ENCODE measurements at regions not wholly inside any gene's neighbourhood (a gene's known extent, or its start where the extent isn't known, plus 50 kb on each side); places are given as distances from the start of the nearest gene placed in this dataset.

GRCh38 chr4:123301923-123302322 lies 94.7 kb upstream of the SPRY1 start:
- CTCF ChIA-PET, result no interaction called here
- TF ChIP-seq, protein P1, sequence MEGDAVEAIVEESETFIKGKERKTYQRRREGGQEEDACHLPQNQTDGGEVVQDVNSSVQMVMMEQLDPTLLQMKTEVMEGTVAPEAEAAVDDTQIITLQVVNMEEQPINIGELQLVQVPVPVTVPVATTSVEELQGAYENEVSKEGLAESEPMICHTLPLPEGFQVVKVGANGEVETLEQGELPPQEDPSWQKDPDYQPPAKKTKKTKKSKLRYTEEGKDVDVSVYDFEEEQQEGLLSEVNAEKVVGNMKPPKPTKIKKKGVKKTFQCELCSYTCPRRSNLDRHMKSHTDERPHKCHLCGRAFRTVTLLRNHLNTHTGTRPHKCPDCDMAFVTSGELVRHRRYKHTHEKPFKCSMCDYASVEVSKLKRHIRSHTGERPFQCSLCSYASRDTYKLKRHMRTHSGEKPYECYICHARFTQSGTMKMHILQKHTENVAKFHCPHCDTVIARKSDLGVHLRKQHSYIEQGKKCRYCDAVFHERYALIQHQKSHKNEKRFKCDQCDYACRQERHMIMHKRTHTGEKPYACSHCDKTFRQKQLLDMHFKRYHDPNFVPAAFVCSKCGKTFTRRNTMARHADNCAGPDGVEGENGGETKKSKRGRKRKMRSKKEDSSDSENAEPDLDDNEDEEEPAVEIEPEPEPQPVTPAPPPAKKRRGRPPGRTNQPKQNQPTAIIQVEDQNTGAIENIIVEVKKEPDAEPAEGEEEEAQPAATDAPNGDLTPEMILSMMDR (conservative IDR thresholded peaks at IDR 0.05; ENCODE audit: low read depth, low read length), result no peak
- no peak for TF ChIP-seq EZH2 (IDR thresholded peaks at IDR 0.05; ENCODE audit: borderline replicate concordance, low read depth, low read length, poor library complexity, severe bottlenecking)
- no peak for DNase-seq (ENCODE audit: low spot score)
- BruUV-seq (replicated peaks), result no TSS peak
- no peaks in the 10 kb centered on the region for H3K27me3 ChIP-seq (replicated peaks; ENCODE audit: insufficient read depth, low read depth, low read length, poor library complexity)
- no peaks in the 10 kb centered on the region for H3K36me3 ChIP-seq (ENCODE audit: insufficient read depth, low read length, poor library complexity, severe bottlenecking)
- intact Hi-C loops (cut with micrococcal nuclease; ENCODE audit: unreplicated experiment), result no loop called here
- H3K9me3 ChIP-seq (ENCODE audit: low read depth, low read length, poor library complexity, severe bottlenecking), result no peaks in the 10 kb centered on the region
- no peak overlapping the region for H3K27ac ChIP-seq (ENCODE audit: low read depth, low read length, poor library complexity, severe bottlenecking)
- H3K4me1 ChIP-seq (ENCODE audit: insufficient read depth, low read length, poor library complexity, severe bottlenecking), result peaks cover 33% of the 10 kb centered on the region
- POLR2A ChIA-PET (ENCODE audit: low non-redundant PET), result interaction anchor here (0.6 kb wide), 1 partner anchor 185 kb away, joined by 4 read pairs; no protein-coding TSS in a partner anchor
- H3K4me3 ChIP-seq (ENCODE audit: low read depth, low read length, poor library complexity, severe bottlenecking), result no peak overlapping the region

GRCh38 chr4:123304151-123304964 lies 92.2 kb upstream of the SPRY1 start:
- Histone ChIP-seq H3K27ac (ENCODE audit: low read depth, low read length, poor library complexity, severe bottlenecking) (no peak overlapping the region), H3K36me3 (ENCODE audit: insufficient read depth, low read length, poor library complexity, severe bottlenecking) (no peaks in the 10 kb centered on the region), H3K27me3 (replicated peaks; ENCODE audit: insufficient read depth, low read depth, low read length, poor library complexity) (no peaks in the 10 kb centered on the region), H3K4me3 (ENCODE audit: low read depth, low read length, poor library complexity, severe bottlenecking) (no peak overlapping the region), H3K9me3 (ENCODE audit: low read depth, low read length, poor library complexity, severe bottlenecking) (no peaks in the 10 kb centered on the region), H3K4me1 (ENCODE audit: insufficient read depth, low read length, poor library complexity, severe bottlenecking) (peaks cover 25% of the 10 kb centered on the region)
- no peak for DNase-seq (ENCODE audit: low spot score)
- BruUV-seq (replicated peaks), result no TSS peak
- POLR2A ChIA-PET (ENCODE audit: low non-redundant PET), result no interaction called here
- CTCF ChIA-PET, result no interaction called here
- intact Hi-C loops (cut with micrococcal nuclease; ENCODE audit: unreplicated experiment), result no loop called here
- TF ChIP-seq EZH2 (IDR thresholded peaks at IDR 0.05; ENCODE audit: borderline replicate concordance, low read depth, low read length, poor library complexity, severe bottlenecking), result no peak
- TF ChIP-seq, protein P1 (conservative IDR thresholded peaks at IDR 0.05; ENCODE audit: low read depth, low read length), result no peak

DNA sequence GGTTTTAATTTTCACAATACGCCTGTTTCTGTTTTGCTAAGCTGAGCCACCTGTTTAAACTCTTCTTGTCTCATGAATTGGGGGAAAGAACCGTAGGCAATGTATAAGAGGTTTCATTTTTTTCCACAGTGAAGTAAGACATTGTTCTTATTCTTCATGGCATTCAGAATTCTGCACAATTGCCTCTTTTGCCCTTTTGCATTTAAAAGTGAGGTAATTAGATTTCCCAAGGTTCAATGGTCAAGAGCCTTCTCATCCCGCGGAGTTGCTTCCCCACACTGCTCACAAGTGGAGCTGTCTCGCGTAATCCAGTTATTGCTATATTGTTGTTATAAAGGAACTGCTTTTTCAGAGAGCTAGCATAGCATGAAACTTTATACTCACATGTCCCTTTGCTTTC lies 90.9 kb upstream of the SPRY1 start:
- intact Hi-C loops (cut with micrococcal nuclease; ENCODE audit: unreplicated experiment), result no loop called here
- Histone ChIP-seq H3K4me3 (ENCODE audit: low read depth, low read length, poor library complexity, severe bottlenecking) (no peak overlapping the region), H3K4me1 (ENCODE audit: insufficient read depth, low read length, poor library complexity, severe bottlenecking) (peaks cover 21% of the 10 kb centered on the region), H3K9me3 (ENCODE audit: low read depth, low read length, poor library complexity, severe bottlenecking) (no peaks in the 10 kb centered on the region), H3K27ac (ENCODE audit: low read depth, low read length, poor library complexity, severe bottlenecking) (no peak overlapping the region), H3K27me3 (replicated peaks; ENCODE audit: insufficient read depth, low read depth, low read length, poor library complexity) (no peaks in the 10 kb centered on the region), H3K36me3 (ENCODE audit: insufficient read depth, low read length, poor library complexity, severe bottlenecking) (no peaks in the 10 kb centered on the region)
- DNase-seq (ENCODE audit: low spot score), result no peak
- BruUV-seq (replicated peaks), result no TSS peak
- TF ChIP-seq EZH2 (IDR thresholded peaks at IDR 0.05; ENCODE audit: borderline replicate concordance, low read depth, low read length, poor library complexity, severe bottlenecking), result no peak
- TF ChIP-seq, protein P1 (conservative IDR thresholded peaks at IDR 0.05; ENCODE audit: low read depth, low read length), result no peak
- ChIA-PET CTCF (no interaction called here), POLR2A (ENCODE audit: low non-redundant PET) (no interaction called here)

All from A673 (cell line).